ENCODE measurements at regions not wholly inside any gene's neighbourhood (a gene's known extent, or its start where the extent isn't known, plus 50 kb on each side); places are given as distances from the start of the nearest gene placed in this dataset.

GRCh38 chr4:26105337-26105736 is 191.3 kb downstream of the SMIM20 start:
- no peak for DNase-seq (ENCODE audit: low read depth)

GRCh38 chr4:26105815-26106699 is 192.0 kb downstream of the SMIM20 start:
- DNase-seq (ENCODE audit: low read depth) = no peak

GRCh38 chr4:26106776-26107175 is 192.8 kb downstream of the SMIM20 start:
- no peak for DNase-seq (ENCODE audit: low read depth)

GRCh38 chr4:26108054-26108453 is 194.0 kb downstream of the SMIM20 start:
- no peak for DNase-seq (ENCODE audit: low read depth)

GRCh38 chr4:26110493-26110892 is 196.5 kb downstream of the SMIM20 start:
- no peak for DNase-seq (ENCODE audit: low read depth)

GRCh38 chr4:26113339-26113940 is 199.4 kb downstream of the SMIM20 start:
- no peak for DNase-seq (ENCODE audit: low read depth)

GRCh38 chr4:26116057-26116456 is 202.0 kb downstream of the SMIM20 start:
- DNase-seq (ENCODE audit: low read depth) = no peak

GRCh38 chr4:26120098-26120825 is 200.6 kb upstream of the RBPJ start:
- no peak for DNase-seq (ENCODE audit: low read depth)

- no peak for DNase-seq (ENCODE audit: low read depth)
Observed at GRCh38 chr4:26122690-26123089, 198.1 kb upstream of the RBPJ start.

- no peak for DNase-seq (ENCODE audit: low read depth)
Observed at GRCh38 chr4:26124753-26125321, 196.0 kb upstream of the RBPJ start.

- DNase-seq (ENCODE audit: low read depth) = no peak
Observed at GRCh38 chr4:26126143-26126718, 194.6 kb upstream of the RBPJ start.

GRCh38 chr4:26126994-26127393 is 193.8 kb upstream of the RBPJ start:
- DNase-seq (ENCODE audit: low read depth) = no peak

- DNase-seq (ENCODE audit: low read depth) = no peak
Observed at GRCh38 chr4:26127851-26128337, 192.9 kb upstream of the RBPJ start.

- no peak for DNase-seq (ENCODE audit: low read depth)
Observed at GRCh38 chr4:26130173-26130572, 190.6 kb upstream of the RBPJ start.

- DNase-seq (ENCODE audit: low read depth) = no peak
Observed at GRCh38 chr4:26130841-26131432, 189.9 kb upstream of the RBPJ start.

GRCh38 chr4:26131711-26132110 is 189.1 kb upstream of the RBPJ start:
- DNase-seq (ENCODE audit: low read depth) = no peak

- no peak for DNase-seq (ENCODE audit: low read depth)
Observed at GRCh38 chr4:26132858-26133257, 188.0 kb upstream of the RBPJ start.

- no peak for DNase-seq (ENCODE audit: low read depth)
Observed at GRCh38 chr4:26133840-26134239, 187.0 kb upstream of the RBPJ start.

- no peak for DNase-seq (ENCODE audit: low read depth)
Observed at GRCh38 chr4:26135331-26135730, 185.5 kb upstream of the RBPJ start.

GRCh38 chr4:26136615-26137014 is 184.2 kb upstream of the RBPJ start:
- no peak for DNase-seq (ENCODE audit: low read depth)

- DNase-seq (ENCODE audit: low read depth) = no peak
Observed at GRCh38 chr4:26137288-26137687, 183.5 kb upstream of the RBPJ start.

All from activated T-cell treated with anti-CD3 and anti-CD28 coated beads for 24 hours (primary cell).